ENCODE measurements at regions not wholly inside any gene's neighbourhood (a gene's known extent, or its start where the extent isn't known, plus 50 kb on each side); places are given as distances from the start of the nearest gene placed in this dataset.
"Not testable (repeated sequence)": the region's sequence is repeated elsewhere in the genome, so short reads cannot be mapped to it uniquely, and the experiment has no call there.

- DNase-seq, result no peak
Observed at GRCh38 chr22:47331750-47332149, 569.3 kb downstream of the TBC1D22A start.

GRCh38 chr22:47329727-47330650 is 567.5 kb downstream of the TBC1D22A start:
- DNase-seq, result no peak

- no peak for DNase-seq
Observed at GRCh38 chr22:47328550-47329243, 566.2 kb downstream of the TBC1D22A start.

- no peak for DNase-seq
Observed at GRCh38 chr22:47327241-47327640, 564.8 kb downstream of the TBC1D22A start.

- no peak for DNase-seq
Observed at GRCh38 chr22:47325249-47325648, 562.8 kb downstream of the TBC1D22A start.

- DNase-seq, result no peak
Observed at GRCh38 chr22:47324435-47324990, 562.1 kb downstream of the TBC1D22A start.

GRCh38 chr22:47323518-47323917 is 561.1 kb downstream of the TBC1D22A start:
- DNase-seq, result no peak

- no peak for DNase-seq
Observed at GRCh38 chr22:47322854-47323253, 560.4 kb downstream of the TBC1D22A start.

- no peak for DNase-seq
Observed at GRCh38 chr22:47320560-47320959, 558.1 kb downstream of the TBC1D22A start.

- DNase-seq, result no peak
Observed at GRCh38 chr22:47318041-47318737, 555.7 kb downstream of the TBC1D22A start.

GRCh38 chr22:47315862-47316419 is 553.5 kb downstream of the TBC1D22A start:
- DNase-seq, result no peak

GRCh38 chr22:47310601-47311000 is 548.2 kb downstream of the TBC1D22A start:
- DNase-seq, result no peak

- no peak for DNase-seq
Observed at GRCh38 chr22:47309946-47310345, 547.5 kb downstream of the TBC1D22A start.

GRCh38 chr22:47309476-47309875 is 547.0 kb downstream of the TBC1D22A start:
- no peak for DNase-seq

GRCh38 chr22:47308886-47309285 is 546.4 kb downstream of the TBC1D22A start:
- no peak for DNase-seq

GRCh38 chr22:47307822-47308221 is 545.4 kb downstream of the TBC1D22A start:
- DNase-seq, result no peak

- DNase-seq, result no peak
Observed at GRCh38 chr22:47307326-47307725, 544.9 kb downstream of the TBC1D22A start.

GRCh38 chr22:47304854-47305253 is 542.4 kb downstream of the TBC1D22A start:
- DNase-seq, result no peak

- DNase-seq, result no peak
Observed at GRCh38 chr22:47304191-47304831, 541.9 kb downstream of the TBC1D22A start.

GRCh38 chr22:47303161-47303890 is 540.9 kb downstream of the TBC1D22A start:
- DNase-seq, result no peak

- DNase-seq, result not testable (repeated sequence)
Observed at GRCh38 chr22:47302587-47302986, 540.1 kb downstream of the TBC1D22A start.
